ENCODE measurements at regions not wholly inside any gene's neighbourhood (a gene's known extent, or its start where the extent isn't known, plus 50 kb on each side); places are given as distances from the start of the nearest gene placed in this dataset.

GRCh38 chr14:41489315-41489972 is 117.2 kb upstream of the LRFN5 start:
- Mint-ChIP-seq H3K9me3 (ENCODE audit: unreplicated experiment) (no peaks in the 10 kb centered on the region), H3K4me3 (ENCODE audit: unreplicated experiment) (no peak overlapping the region), H3K36me3 (ENCODE audit: unreplicated experiment) (no peaks in the 10 kb centered on the region), H3K4me1 (ENCODE audit: low read depth, unreplicated experiment) (no peaks in the 10 kb centered on the region), H3K27me3 (ENCODE audit: unreplicated experiment) (peaks cover 2% of the 10 kb centered on the region), H3K27ac (ENCODE audit: unreplicated experiment) (no peak overlapping the region)
- TF ChIP-seq CTCF (IDR thresholded peaks at IDR 0.05; ENCODE audit: partially characterized antibody, unreplicated experiment) = no peak
- DNase-seq = no peak

- no peak overlapping the region for H3K27ac Mint-ChIP-seq (ENCODE audit: unreplicated experiment)
- peaks cover 2% of the 10 kb centered on the region for H3K27me3 Mint-ChIP-seq (ENCODE audit: unreplicated experiment)
- no peak for TF ChIP-seq CTCF (IDR thresholded peaks at IDR 0.05; ENCODE audit: partially characterized antibody, unreplicated experiment)
- no peaks in the 10 kb centered on the region for H3K9me3 Mint-ChIP-seq (ENCODE audit: unreplicated experiment)
- no peaks in the 10 kb centered on the region for H3K4me1 Mint-ChIP-seq (ENCODE audit: low read depth, unreplicated experiment)
- no peaks in the 10 kb centered on the region for H3K36me3 Mint-ChIP-seq (ENCODE audit: unreplicated experiment)
- H3K4me3 Mint-ChIP-seq (ENCODE audit: unreplicated experiment) = no peak overlapping the region
- DNase-seq = no peak
Observed at GRCh38 chr14:41488401-41488800, 118.3 kb upstream of the LRFN5 start.

GRCh38 chr14:41482861-41483260 is 123.8 kb upstream of the LRFN5 start:
- no peak for TF ChIP-seq CTCF (IDR thresholded peaks at IDR 0.05; ENCODE audit: partially characterized antibody, unreplicated experiment)
- Mint-ChIP-seq H3K9me3 (ENCODE audit: unreplicated experiment) (no peaks in the 10 kb centered on the region), H3K4me1 (ENCODE audit: low read depth, unreplicated experiment) (no peaks in the 10 kb centered on the region), H3K27me3 (ENCODE audit: unreplicated experiment) (no peaks in the 10 kb centered on the region), H3K4me3 (ENCODE audit: unreplicated experiment) (no peak overlapping the region), H3K36me3 (ENCODE audit: unreplicated experiment) (no peaks in the 10 kb centered on the region), H3K27ac (ENCODE audit: unreplicated experiment) (no peak overlapping the region)
- DNase-seq = no peak

- no peak for TF ChIP-seq CTCF (IDR thresholded peaks at IDR 0.05; ENCODE audit: partially characterized antibody, unreplicated experiment)
- Mint-ChIP-seq H3K36me3 (ENCODE audit: unreplicated experiment) (no peaks in the 10 kb centered on the region), H3K27ac (ENCODE audit: unreplicated experiment) (no peak overlapping the region), H3K4me1 (ENCODE audit: low read depth, unreplicated experiment) (no peaks in the 10 kb centered on the region), H3K4me3 (ENCODE audit: unreplicated experiment) (no peak overlapping the region), H3K9me3 (ENCODE audit: unreplicated experiment) (no peaks in the 10 kb centered on the region), H3K27me3 (ENCODE audit: unreplicated experiment) (peaks cover 3% of the 10 kb centered on the region)
- no peak for DNase-seq
Observed at GRCh38 chr14:41476526-41476925, 130.2 kb upstream of the LRFN5 start.

GRCh38 chr14:41461380-41461779 is 145.3 kb upstream of the LRFN5 start:
- Mint-ChIP-seq H3K27ac (ENCODE audit: unreplicated experiment) (no peak overlapping the region), H3K4me1 (ENCODE audit: low read depth, unreplicated experiment) (peaks cover 12% of the 10 kb centered on the region), H3K4me3 (ENCODE audit: unreplicated experiment) (no peak overlapping the region), H3K27me3 (ENCODE audit: unreplicated experiment) (no peaks in the 10 kb centered on the region), H3K9me3 (ENCODE audit: unreplicated experiment) (no peaks in the 10 kb centered on the region), H3K36me3 (ENCODE audit: unreplicated experiment) (no peaks in the 10 kb centered on the region)
- DNase-seq = no peak
- no peak for TF ChIP-seq CTCF (IDR thresholded peaks at IDR 0.05; ENCODE audit: partially characterized antibody, unreplicated experiment)

All from glutamatergic neuron (in vitro differentiated cells).